SK-N-SH treated with all-trans-retinoic acid at 6 μM for 48 hours (cell line): ENCODE measurements at regions not wholly inside any gene's neighbourhood (a gene's known extent, or its start where the extent isn't known, plus 50 kb on each side); places are given as distances from the start of the nearest gene placed in this dataset.

ENCODE experiments used
- ATAC-seq: fragments of 200-7000 bp; cut with Tn5 transposase; 3 replicates; pipeline ENCODE4 v1.9.1; 2020; ENCODE audit warnings: mild to moderate bottlenecking, moderate library complexity
- ARNTL ChIP-seq: fragments of 450-650 bp; formaldehyde crosslinking; IDR thresholded peaks from 2 replicates; pipeline ENCODE4 v1.5.0; 2020; ENCODE audit warnings: low read depth, mild to moderate bottlenecking, moderate library complexity, borderline replicate concordance
- BACH2 ChIP-seq: fragments of 250-450 bp; sonication (Bioruptor Pico); IDR thresholded peaks from 2 replicates; pipeline ENCODE4 v1.9.0; 2021; ENCODE audit warnings: mild to moderate bottlenecking, borderline replicate concordance
- CSDC2 ChIP-seq: fragments of 250-450 bp; sonication (Bioruptor Pico); IDR thresholded peaks from 2 replicates; pipeline ENCODE4 v1.5.0; 2020; ENCODE audit warnings: mild to moderate bottlenecking, moderate library complexity
- ESRRG ChIP-seq: fragments of 250-450 bp; sonication (Bioruptor Pico); IDR thresholded peaks from 2 replicates; pipeline ENCODE4 v1.6.1; 2021; ENCODE audit warnings: mild to moderate bottlenecking
- GLIS3 ChIP-seq: fragments of 250-450 bp; sonication (Bioruptor Pico); IDR thresholded peaks from 2 replicates; pipeline ENCODE4 v1.5.0; 2020; ENCODE audit warnings: mild to moderate bottlenecking, moderate library complexity
- ISL1 ChIP-seq: fragments of 250-450 bp; sonication (Bioruptor Pico); IDR thresholded peaks from 2 replicates; pipeline ENCODE4 v2.1.2; 2022; ENCODE audit warnings: mild to moderate bottlenecking, moderate library complexity
- OSR1 ChIP-seq: fragments of 250-450 bp; sonication (Bioruptor Pico); IDR thresholded peaks from 2 replicates; pipeline ENCODE4 v1.8.0; 2022; ENCODE audit warnings: moderate library complexity, mild to moderate bottlenecking, inconsistent platforms
- PPARA ChIP-seq: fragments of 250-450 bp; sonication (Bioruptor Pico); IDR thresholded peaks from 2 replicates; pipeline ENCODE4 v1.5.0; 2020; ENCODE audit warnings: mild to moderate bottlenecking, borderline replicate concordance
- RARB ChIP-seq: fragments of 250-450 bp; sonication (Bioruptor Pico); IDR thresholded peaks from 2 replicates; pipeline ENCODE4 v1.8.0; 2021; ENCODE audit warnings: mild to moderate bottlenecking, moderate library complexity
- SNAI2 ChIP-seq: fragments of 250-450 bp; sonication (Bioruptor Pico); IDR thresholded peaks from 2 replicates; pipeline ENCODE4 v1.5.0; 2020; ENCODE audit warnings: mild to moderate bottlenecking, moderate library complexity
- TCF4 ChIP-seq: fragments of 250-450 bp; sonication (Bioruptor Pico); IDR thresholded peaks from 2 replicates; pipeline ENCODE4 v1.8.0; 2021; ENCODE audit warnings: mild to moderate bottlenecking, moderate library complexity, borderline replicate concordance
- TOX ChIP-seq: fragments of 250-450 bp; sonication (Bioruptor Pico); IDR thresholded peaks from 2 replicates; pipeline ENCODE4 v1.8.0; 2021; ENCODE audit warnings: mild to moderate bottlenecking, moderate library complexity, borderline replicate concordance
- ZC3H10 ChIP-seq: fragments of 250-450 bp; sonication (Bioruptor Pico); IDR thresholded peaks from 2 replicates; pipeline ENCODE4 v1.5.1; 2021; ENCODE audit warnings: mild to moderate bottlenecking, moderate library complexity
- ZFP3 ChIP-seq: fragments of 250-450 bp; sonication (Bioruptor Pico); IDR thresholded peaks from 2 replicates; pipeline ENCODE4 v1.5.0; 2020; ENCODE audit warnings: mild to moderate bottlenecking, moderate library complexity
- ZFP30 ChIP-seq: fragments of 450-650 bp; formaldehyde crosslinking; IDR thresholded peaks from 2 replicates; pipeline ENCODE4 v1.5.0; 2022; ENCODE audit warnings: mild to moderate bottlenecking, moderate library complexity
- ZNF565 ChIP-seq: fragments of 450-650 bp; formaldehyde crosslinking; conservative IDR thresholded peaks from 2 replicates; pipeline ENCODE4 v1.5.0; 2020; ENCODE audit warnings: low read depth, mild to moderate bottlenecking, moderate library complexity
- ZNF70 ChIP-seq: fragments of 450-650 bp; formaldehyde crosslinking; IDR thresholded peaks from 2 replicates; pipeline ENCODE4 v1.5.0; 2020; ENCODE audit warnings: mild to moderate bottlenecking, moderate library complexity
- TF ChIP-seq, protein P1 (sequence below): fragments of 250-450 bp; sonication (Bioruptor Pico); IDR thresholded peaks from 2 replicates; pipeline ENCODE4 v1.8.0; 2020; ENCODE audit warnings: mild to moderate bottlenecking, moderate library complexity, borderline replicate concordance
- TF ChIP-seq, protein P2 (sequence below): fragments of 250-450 bp; sonication (Bioruptor Pico); IDR thresholded peaks from 2 replicates; pipeline ENCODE4 v1.5.1; 2020; ENCODE audit warnings: low read depth, mild to moderate bottlenecking, moderate library complexity
- TF ChIP-seq, protein P3 (sequence below): fragments of 250-450 bp; sonication (Bioruptor Pico); IDR thresholded peaks from 2 replicates; pipeline ENCODE4 v1.5.1; 2021; ENCODE audit warnings: mild to moderate bottlenecking, moderate library complexity

DNA sequence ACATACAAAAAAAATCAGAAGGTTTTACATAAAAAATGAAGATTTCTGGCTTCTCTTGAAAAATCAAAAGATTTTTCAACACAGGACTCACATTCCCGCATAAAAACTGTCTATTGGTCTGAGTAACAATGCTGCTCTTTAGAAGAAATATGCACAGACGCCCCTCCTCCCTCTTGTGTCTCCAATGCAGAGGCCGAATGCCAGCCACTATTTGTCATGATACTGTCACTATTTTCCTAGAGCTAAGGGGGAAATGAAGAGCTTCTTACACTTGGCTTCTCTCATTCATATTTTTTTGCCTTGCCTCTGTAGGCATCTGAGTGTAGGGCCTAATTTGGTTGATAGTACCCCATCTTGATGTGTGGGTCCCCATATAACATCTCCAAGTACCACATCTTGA, 98.0 kb downstream of the BBS10 start:
- peak; percentile 79 for ATAC-seq
- TF ChIP-seq CSDC2 (no peak), PPARA (CRISPR knock-in tag) (no peak), BACH2 (CRISPR knock-in tag) (no peak), ZC3H10 (CRISPR knock-in tag) (no peak)
- TF ChIP-seq, all 23 proteins: peak for 0

DNA sequence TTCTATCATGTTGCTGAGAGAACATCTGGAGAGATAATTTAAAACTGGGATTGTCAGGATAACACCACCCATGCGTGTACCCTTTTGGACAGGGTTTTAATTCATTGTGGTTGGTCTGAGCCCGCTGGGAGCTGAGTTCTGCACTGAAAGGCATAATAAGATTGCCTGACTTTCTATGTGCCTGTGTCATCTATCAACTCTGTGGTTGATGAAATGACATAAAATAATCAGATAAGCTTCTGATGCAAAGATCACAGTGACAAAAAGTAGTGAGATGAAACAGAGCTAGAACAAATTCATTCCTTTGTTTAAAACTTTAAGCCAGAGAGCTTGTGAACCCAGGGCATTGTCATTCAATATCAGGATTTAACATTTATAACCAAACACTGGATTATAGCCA, 98.7 kb downstream of the BBS10 start:
- ATAC-seq: peak; percentile 66
- peak; percentile 29; the same call in 1 of the 2 replicates for TF ChIP-seq TOX
- TF ChIP-seq, protein P1, sequence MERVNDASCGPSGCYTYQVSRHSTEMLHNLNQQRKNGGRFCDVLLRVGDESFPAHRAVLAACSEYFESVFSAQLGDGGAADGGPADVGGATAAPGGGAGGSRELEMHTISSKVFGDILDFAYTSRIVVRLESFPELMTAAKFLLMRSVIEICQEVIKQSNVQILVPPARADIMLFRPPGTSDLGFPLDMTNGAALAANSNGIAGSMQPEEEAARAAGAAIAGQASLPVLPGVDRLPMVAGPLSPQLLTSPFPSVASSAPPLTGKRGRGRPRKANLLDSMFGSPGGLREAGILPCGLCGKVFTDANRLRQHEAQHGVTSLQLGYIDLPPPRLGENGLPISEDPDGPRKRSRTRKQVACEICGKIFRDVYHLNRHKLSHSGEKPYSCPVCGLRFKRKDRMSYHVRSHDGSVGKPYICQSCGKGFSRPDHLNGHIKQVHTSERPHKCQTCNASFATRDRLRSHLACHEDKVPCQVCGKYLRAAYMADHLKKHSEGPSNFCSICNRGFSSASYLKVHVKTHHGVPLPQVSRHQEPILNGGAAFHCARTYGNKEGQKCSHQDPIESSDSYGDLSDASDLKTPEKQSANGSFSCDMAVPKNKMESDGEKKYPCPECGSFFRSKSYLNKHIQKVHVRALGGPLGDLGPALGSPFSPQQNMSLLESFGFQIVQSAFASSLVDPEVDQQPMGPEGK (CRISPR knock-in tag): no peak
- TF ChIP-seq ISL1 (CRISPR knock-in tag): peak; percentile 36; the same call in 1 of the 2 replicates

DNA sequence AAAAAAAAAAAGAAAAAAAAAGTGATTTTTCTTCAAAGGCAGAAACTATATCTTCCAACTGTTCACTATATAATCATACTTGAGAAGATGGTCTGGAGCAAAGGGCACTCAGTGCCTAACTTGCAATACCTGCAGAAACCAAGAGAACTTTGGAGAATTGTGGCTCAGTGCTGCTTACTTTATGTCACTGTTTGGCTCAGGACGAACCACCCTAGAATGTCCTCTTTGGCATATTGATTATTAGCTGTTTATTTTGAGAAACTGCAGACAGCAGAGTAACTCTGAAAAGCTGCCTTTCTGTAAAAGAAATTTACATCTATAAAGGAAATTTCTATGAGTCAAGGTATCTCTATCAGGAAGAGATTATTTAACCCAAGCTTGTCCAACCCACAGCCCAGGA, 100.2 kb downstream of the BBS10 start:
- TF ChIP-seq, protein P2, sequence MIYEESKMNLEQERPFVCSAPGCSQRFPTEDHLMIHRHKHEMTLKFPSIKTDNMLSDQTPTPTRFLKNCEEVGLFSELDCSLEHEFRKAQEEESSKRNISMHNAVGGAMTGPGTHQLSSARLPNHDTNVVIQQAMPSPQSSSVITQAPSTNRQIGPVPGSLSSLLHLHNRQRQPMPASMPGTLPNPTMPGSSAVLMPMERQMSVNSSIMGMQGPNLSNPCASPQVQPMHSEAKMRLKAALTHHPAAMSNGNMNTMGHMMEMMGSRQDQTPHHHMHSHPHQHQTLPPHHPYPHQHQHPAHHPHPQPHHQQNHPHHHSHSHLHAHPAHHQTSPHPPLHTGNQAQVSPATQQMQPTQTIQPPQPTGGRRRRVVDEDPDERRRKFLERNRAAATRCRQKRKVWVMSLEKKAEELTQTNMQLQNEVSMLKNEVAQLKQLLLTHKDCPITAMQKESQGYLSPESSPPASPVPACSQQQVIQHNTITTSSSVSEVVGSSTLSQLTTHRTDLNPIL: no peak
- TF ChIP-seq OSR1 (CRISPR knock-in tag): no peak
- no peak for TF ChIP-seq ZFP30
- TF ChIP-seq RARB: no peak
- TF ChIP-seq ISL1 (CRISPR knock-in tag): no peak
- no peak for TF ChIP-seq CSDC2
- TF ChIP-seq TCF4: no peak
- ATAC-seq: no peak

DNA sequence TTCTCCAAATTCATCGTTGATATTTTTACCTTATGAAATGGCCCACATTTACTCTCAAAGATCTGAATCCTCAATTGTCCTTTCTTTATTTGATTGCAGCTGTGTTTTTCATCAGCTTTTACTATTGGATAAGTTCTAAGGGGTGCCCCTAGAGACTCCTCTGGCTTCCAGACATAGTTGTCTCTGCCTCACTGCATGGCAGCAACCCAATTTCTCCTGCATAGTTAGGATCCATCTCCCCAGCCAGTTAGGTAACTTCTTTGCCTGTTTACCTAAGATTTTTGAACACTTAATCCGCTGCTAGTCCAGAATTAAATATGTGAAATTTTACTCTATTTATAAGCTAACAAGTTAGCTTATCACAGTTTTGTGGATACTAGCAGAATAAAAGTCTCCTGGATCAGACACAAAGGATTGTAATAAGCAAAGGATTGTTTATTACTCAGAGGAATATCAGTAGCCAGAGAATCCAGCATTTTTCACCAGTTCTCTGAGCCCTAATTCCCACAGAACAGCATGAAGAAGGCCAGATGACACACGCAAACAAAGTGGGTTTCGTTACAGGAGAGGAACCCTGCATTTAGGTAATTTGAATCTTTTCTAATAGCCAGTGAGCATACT, 101.1 kb downstream of the BBS10 start:
- ATAC-seq: no peak
- TF ChIP-seq TCF4 (no peak), ESRRG (CRISPR knock-in tag) (no peak), ZC3H10 (CRISPR knock-in tag) (no peak), CSDC2 (no peak), ZNF70 (CRISPR knock-in tag) (no peak), OSR1 (CRISPR knock-in tag) (no peak), BACH2 (CRISPR knock-in tag) (no peak), ZNF565 (CRISPR knock-in tag) (no peak), PPARA (CRISPR knock-in tag) (no peak), RARB (no peak), ZFP30 (no peak), ISL1 (CRISPR knock-in tag) (no peak), ZFP3 (CRISPR knock-in tag) (no peak)
- TF ChIP-seq, protein P3, sequence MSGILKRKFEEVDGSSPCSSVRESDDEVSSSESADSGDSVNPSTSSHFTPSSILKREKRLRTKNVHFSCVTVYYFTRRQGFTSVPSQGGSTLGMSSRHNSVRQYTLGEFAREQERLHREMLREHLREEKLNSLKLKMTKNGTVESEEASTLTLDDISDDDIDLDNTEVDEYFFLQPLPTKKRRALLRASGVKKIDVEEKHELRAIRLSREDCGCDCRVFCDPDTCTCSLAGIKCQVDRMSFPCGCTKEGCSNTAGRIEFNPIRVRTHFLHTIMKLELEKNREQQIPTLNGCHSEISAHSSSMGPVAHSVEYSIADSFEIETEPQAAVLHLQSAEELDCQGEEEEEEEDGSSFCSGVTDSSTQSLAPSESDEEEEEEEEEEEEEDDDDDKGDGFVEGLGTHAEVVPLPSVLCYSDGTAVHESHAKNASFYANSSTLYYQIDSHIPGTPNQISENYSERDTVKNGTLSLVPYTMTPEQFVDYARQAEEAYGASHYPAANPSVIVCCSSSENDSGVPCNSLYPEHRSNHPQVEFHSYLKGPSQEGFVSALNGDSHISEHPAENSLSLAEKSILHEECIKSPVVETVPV: no peak
- TF ChIP-seq, protein P1 (CRISPR knock-in tag): no peak
- TF ChIP-seq, protein P2: no peak

DNA sequence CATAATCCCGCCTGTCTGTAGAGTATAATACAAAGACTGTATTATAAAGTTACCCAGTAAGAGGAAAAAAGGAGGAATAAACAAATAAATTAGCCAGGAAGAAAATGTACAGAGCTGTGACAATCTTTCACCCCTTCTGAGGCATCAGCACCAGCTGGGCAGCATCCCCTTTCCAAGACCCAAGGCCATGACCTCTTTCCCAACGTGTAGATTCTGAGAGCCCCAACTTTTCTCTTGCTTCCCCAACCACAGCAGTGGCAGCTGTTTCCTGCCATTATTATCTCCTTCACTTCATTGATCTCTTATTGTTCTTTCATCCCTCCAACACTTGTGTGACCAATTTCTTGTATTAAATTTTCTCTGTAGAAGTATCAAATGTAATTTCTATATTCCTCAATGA, 101.6 kb downstream of the BBS10 start:
- no peak for ATAC-seq
- TF ChIP-seq GLIS3 (CRISPR knock-in tag) (no peak), TCF4 (no peak), BACH2 (CRISPR knock-in tag) (no peak), ZFP3 (CRISPR knock-in tag) (no peak), SNAI2 (CRISPR knock-in tag) (no peak), ARNTL (CRISPR knock-in tag) (no peak)
- TF ChIP-seq, protein P1 (CRISPR knock-in tag): no peak
- TF ChIP-seq, all 23 proteins: peak for 0
